Subcutaneous abdominal adipose tissue (tissue), 5 donors: ENCODE measurements at regions not wholly inside any gene's neighbourhood (a gene's known extent, or its start where the extent isn't known, plus 50 kb on each side); places are given as distances from the start of the nearest gene placed in this dataset.
"Not testable (repeated sequence)": the region's sequence is repeated elsewhere in the genome, so short reads cannot be mapped to it uniquely, and the experiment has no call there.

ENCODE experiments used
- H3K27ac ChIP-seq: one replicate; pipeline ENCODE4 v1.7.0; 2013; ENCODE audit warnings: low read depth, mild to moderate bottlenecking, inconsistent platforms, low read length, moderate library complexity
- H3K27me3 ChIP-seq, 5 donors: one replicate each; pipeline ENCODE4 v1.7.0; 2013; ENCODE audit warnings: low read length in 5 of 5, inconsistent platforms in 1 of 5; ENCODE audit not compliant: control insufficient read depth in 5 of 5, insufficient read depth in 4 of 5
- H3K36me3 ChIP-seq, 5 donors: one replicate each; pipeline ENCODE4 v1.7.0; 2013; ENCODE audit warnings: low read length in 5 of 5; ENCODE audit not compliant: control insufficient read depth in 5 of 5, insufficient read depth in 5 of 5
- H3K4me1 ChIP-seq, 5 donors: one replicate each; pipeline ENCODE4 v1.7.0; 2013; ENCODE audit warnings: low read length in 5 of 5, mild to moderate bottlenecking in 3 of 5, moderate library complexity in 1 of 5; ENCODE audit not compliant: control insufficient read depth in 5 of 5, insufficient read depth in 5 of 5
- H3K4me3 ChIP-seq, 5 donors: one replicate each; pipeline ENCODE4 v1.7.0; 2013; ENCODE audit warnings: low read length in 5 of 5, low read depth in 1 of 5
- H3K9ac ChIP-seq, 5 donors: one replicate each; pipeline ENCODE4 v1.7.0; 2013; ENCODE audit warnings: low read length in 5 of 5, mild to moderate bottlenecking in 4 of 5, moderate library complexity in 3 of 5
- H3K9me3 ChIP-seq, 5 donors: one replicate each; pipeline ENCODE4 v1.7.0; 2013; ENCODE audit warnings: low read length in 5 of 5; ENCODE audit not compliant: control insufficient read depth in 5 of 5
- donor health status: healthy.
- donor health status: healthy.
- donor health status: healthy.
- donor health status: healthy.
- donor health status: healthy.

DNA sequence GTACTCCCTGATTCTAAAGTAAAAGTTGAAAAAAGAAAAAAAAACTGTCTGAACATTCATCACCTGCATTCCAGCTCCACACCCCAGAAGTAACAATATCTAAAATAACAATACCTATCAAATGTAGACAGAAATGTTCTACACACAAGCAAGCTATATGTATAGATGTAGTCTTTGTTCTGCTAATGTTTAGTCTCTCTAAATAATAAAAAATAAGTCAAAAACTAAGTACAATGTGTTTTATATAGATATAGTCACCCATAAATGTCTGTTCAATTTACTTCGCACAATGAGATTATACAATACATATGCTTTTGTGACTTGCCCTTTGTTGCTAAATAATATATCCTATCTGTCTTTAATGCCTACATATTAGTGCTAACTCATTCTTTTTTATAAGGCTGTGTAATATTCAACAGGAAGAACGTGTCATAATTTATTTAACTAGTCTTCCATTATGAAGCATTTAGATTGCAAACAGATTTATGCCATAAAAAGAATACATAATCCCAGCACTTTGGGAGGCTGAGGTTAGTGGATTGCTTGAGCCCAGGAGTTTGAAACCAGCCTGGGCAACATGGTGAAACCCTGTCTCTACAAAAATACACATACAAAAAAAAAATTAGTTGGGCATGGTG lies 216.2 kb upstream of the ZNF217 start:
- Histone ChIP-seq H3K27ac (no peak overlapping the region), H3K9me3 (no peaks in the 10 kb centered on the region), H3K9ac (no peak overlapping the region), H3K4me3 (no peak overlapping the region), H3K27me3 (no peaks in the 10 kb centered on the region), H3K4me1 (no peaks in the 10 kb centered on the region), H3K36me3 (no peaks in the 10 kb centered on the region)

DNA sequence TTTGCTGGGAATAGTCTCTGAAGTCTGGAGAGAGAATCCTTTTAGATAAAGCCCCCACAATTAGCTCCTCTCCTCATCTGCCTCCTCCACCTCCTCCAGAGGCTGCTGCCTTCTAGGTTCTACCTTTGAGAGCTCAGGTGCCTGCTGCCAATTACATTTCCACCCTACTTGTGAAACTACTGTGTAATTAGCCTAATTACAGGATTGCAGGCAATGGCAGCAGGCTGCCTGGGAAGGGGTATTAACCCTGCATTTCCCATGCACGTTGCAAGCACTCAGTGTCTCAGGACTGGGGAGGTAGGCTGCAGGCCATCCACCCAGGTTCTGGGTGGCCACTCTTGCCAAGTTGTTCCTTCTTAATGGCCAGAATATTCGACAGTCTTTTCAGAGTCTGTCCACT lies 215.6 kb upstream of the ZNF217 start:
- H3K36me3 ChIP-seq = no peaks in the 10 kb centered on the region
- H3K9ac ChIP-seq = no peak overlapping the region
- no peaks in the 10 kb centered on the region for H3K27me3 ChIP-seq
- no peak overlapping the region for H3K27ac ChIP-seq
- H3K4me1 ChIP-seq = no peaks in the 10 kb centered on the region
- no peaks in the 10 kb centered on the region for H3K9me3 ChIP-seq
- no peak overlapping the region for H3K4me3 ChIP-seq

DNA sequence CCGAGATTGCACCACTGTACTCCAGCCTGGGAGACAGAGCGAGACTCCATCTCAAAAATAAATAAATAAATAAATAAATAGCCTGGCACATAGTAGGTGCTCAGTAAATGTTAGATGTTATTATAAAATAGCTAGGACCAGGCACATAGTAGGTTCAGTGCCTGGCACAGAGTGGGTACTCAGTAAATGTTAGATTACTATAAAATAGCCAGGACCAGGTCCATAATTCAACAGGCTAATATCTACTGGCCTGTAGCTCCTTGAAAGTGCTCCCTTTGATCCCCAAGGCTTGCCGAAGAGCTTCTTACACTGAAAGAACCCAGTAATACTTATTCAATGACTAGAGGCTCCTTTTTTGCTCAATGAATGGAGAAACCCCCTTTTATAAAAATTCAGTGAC lies 215.1 kb upstream of the ZNF217 start:
- no peaks in the 10 kb centered on the region for H3K27me3 ChIP-seq
- no peak overlapping the region for H3K4me3 ChIP-seq
- no peak overlapping the region for H3K9ac ChIP-seq
- no peaks in the 10 kb centered on the region for H3K36me3 ChIP-seq
- H3K27ac ChIP-seq = no peak overlapping the region
- H3K4me1 ChIP-seq = no peaks in the 10 kb centered on the region
- H3K9me3 ChIP-seq = no peaks in the 10 kb centered on the region

DNA sequence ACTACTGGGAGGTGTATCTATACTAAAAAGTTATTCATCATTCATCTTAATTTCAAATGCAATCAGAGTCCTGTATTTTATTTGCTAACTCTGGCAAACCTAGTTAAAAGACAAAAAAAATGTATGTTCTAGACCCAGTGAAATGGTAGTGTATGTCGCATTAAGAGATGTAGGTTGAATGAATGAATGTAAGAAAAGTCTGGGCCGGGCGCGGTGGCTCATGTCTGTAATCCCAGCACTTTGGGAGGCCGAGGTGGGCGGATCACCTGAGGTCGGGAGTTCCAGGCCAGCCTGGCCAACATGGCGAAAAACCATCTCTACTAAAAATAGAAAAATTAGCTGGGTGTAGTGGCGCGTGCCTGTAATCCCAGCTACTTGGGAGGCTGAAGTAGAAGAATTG lies 214.7 kb upstream of the ZNF217 start:
- H3K27ac ChIP-seq, H3K4me1 ChIP-seq, H3K9ac ChIP-seq, H3K9me3 ChIP-seq, H3K36me3 ChIP-seq, H3K27me3 ChIP-seq, H3K4me3 ChIP-seq: not testable (repeated sequence)

DNA sequence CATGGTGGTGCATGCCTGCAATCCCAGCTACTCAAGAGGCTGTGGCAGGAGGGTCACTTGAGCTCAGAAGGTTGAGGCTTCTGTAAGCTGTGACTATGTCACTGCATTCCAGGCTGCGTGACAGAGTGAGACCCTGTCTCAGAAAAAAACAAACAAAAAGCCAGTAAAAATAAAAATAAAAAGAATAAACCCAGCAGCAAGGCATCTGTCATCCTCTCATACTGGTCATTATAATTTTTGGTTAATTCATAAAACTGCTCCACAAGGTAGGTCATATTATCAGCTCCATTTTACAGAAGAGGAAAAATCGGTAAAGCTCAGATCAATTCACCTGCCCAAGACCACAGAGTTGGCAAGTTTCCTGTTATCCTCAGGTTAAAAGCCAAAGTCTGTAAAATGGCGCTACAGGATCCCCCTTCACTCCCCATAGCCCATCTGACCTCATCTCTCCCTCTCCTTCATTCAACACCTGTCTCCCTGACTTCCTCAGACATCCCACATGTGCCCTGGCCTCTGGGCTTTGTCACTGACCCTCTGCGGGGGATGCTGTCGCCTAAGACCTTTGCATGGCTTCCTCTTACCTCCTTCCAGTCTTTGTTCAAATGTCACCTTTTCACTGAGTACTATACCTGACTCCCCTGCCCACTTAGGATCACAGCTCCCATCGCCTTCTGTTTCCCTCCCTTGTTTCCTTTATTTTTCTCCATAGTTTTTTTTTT lies 213.2 kb upstream of the ZNF217 start:
- H3K27me3 ChIP-seq = no peaks in the 10 kb centered on the region
- no peak overlapping the region for H3K27ac ChIP-seq
- H3K4me3 ChIP-seq = no peak overlapping the region
- H3K36me3 ChIP-seq = no peaks in the 10 kb centered on the region
- H3K9me3 ChIP-seq = no peaks in the 10 kb centered on the region
- H3K9ac ChIP-seq = no peak overlapping the region
- no peaks in the 10 kb centered on the region for H3K4me1 ChIP-seq

DNA sequence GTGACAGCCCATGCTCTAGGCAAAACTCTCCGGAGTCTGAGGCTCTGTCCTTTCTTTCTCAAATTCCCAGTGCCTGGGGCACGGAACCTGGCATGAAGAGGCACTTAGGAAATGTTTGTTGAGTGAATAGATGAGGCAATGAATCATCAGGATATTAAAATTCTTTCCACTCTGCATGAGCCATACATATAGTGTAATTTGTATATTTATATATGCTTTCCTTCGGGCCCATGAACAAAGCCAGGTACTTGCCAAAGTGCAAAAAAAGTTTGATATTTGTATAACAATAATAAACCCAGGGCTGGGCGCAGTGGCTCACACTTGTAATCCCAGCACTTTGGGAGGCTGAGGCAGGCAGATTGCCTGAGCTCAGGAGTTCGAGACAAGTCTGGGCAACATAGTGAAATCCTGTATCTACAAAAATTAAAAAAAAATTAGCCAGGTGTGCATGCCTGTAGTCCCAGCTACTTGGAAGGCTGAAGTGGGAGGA lies 212.3 kb upstream of the ZNF217 start:
- Histone ChIP-seq H3K36me3 (no peaks in the 10 kb centered on the region), H3K4me1 (no peaks in the 10 kb centered on the region), H3K4me3 (no peak overlapping the region), H3K27ac (no peak overlapping the region), H3K9ac (no peak overlapping the region), H3K9me3 (no peaks in the 10 kb centered on the region), H3K27me3 (no peaks in the 10 kb centered on the region)

DNA sequence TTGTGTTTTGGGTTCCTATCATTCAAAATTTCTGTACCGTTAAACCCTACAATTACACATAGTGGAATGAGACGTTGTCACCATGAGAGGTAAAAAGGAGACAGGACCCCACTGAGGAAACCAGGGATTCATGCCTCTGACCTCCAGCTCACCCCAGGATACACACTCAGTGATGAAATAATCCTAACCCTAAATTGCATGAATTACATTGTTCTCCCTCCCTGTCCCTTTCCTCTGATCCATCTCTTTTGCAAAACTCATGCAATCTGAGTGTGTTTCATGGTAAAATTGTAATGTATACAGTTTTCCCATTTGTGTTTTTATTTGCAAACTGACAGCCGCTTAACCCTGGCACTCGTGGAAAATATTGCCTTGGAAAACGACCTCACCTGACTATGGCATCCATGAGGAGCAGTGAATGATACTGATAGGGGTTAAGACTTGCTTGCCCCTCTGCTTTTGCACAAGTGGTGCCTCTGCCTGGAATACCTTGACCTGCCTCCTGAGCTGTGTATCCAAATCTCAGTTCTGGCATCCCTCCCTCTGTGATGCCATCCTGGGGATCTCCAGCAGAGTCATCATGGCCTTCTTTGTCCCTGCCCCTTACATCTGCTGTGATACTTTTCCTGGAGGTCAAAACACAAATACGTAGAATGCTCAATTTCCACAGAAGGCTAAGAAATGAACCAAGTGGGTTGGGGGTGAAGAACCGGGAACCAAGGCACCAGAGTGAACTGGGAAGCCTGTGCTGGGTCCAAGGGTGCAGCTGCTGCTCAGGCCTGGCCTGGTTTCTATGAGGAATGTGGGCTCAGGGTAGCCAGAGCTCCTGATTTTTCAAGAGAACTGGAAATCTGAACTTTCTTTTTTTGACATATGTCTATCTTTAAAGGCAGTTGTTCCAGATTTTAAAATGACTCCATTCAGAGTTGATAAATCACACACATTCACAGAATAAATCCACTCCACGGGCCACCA lies 211.6 kb upstream of the ZNF217 start:
- Histone ChIP-seq H3K4me1 (no peaks in the 10 kb centered on the region), H3K27ac (no peak overlapping the region), H3K9ac (no peak overlapping the region), H3K36me3 (no peaks in the 10 kb centered on the region), H3K4me3 (no peak overlapping the region), H3K9me3 (no peaks in the 10 kb centered on the region), H3K27me3 (no peaks in the 10 kb centered on the region)

DNA sequence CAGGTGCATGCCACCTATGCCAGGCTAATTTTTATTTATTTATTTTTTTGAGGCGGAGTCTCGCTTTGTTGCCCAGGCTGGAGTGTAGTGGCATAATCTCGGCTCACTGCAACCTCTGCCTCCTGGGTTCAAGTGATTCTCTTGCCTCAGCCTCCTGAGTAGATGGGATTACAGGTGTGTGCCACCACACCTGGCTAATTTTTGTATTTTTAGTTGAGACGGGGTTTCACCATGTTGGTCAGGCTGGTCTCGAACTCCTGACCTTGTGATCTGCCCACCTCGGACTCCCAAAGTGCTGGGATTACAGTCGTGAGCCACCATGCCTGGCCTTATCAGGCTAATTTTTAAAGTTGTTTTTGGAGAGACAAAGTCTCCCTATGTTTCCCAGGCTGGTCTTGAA lies 210.7 kb upstream of the ZNF217 start:
- not testable (repeated sequence) for H3K4me3 ChIP-seq, H3K9me3 ChIP-seq, H3K27ac ChIP-seq, H3K9ac ChIP-seq, H3K27me3 ChIP-seq, H3K4me1 ChIP-seq, H3K36me3 ChIP-seq

DNA sequence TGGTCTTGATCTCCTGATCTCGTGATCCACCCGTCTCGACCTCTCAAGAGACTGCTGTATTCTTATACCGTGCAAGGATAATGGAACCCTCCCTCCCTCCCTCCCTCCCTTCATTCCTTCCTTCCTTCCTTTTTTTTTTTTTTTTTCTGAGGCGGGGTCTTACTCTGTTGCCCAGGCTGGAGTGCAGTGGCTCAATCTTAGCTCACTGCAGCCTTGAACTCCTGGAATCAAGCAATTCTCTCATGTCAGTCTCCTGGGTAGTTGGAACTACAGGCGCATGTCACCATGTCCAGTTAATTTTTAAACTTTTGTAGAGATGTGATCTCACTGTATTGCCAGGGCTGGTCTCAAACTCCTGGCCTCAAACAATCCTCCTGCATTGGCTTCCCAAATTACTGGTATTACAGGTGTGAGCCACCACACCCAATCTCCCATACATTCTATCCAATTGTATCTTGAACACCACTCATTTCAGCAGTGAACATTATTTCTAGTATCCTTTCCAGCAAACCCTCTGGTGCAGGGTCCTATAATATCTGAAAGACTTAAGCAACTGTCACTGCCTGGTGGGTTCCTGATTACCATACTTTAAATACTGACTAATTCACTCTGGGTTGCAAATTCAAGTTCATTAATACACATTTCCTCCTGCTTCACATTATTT lies 210.0 kb upstream of the ZNF217 start:
- Histone ChIP-seq H3K4me3 (no peak overlapping the region), H3K9ac (no peak overlapping the region), H3K36me3 (no peaks in the 10 kb centered on the region), H3K27me3 (no peaks in the 10 kb centered on the region), H3K9me3 (no peaks in the 10 kb centered on the region), H3K4me1 (no peaks in the 10 kb centered on the region), H3K27ac (no peak overlapping the region)
